ENCODE measurements at regions not wholly inside any gene's neighbourhood (a gene's known extent, or its start where the extent isn't known, plus 50 kb on each side); places are given as distances from the start of the nearest gene placed in this dataset.
A peak's percentile ranks its signal among the peaks of the same experiment; 100 is the strongest.

DNA sequence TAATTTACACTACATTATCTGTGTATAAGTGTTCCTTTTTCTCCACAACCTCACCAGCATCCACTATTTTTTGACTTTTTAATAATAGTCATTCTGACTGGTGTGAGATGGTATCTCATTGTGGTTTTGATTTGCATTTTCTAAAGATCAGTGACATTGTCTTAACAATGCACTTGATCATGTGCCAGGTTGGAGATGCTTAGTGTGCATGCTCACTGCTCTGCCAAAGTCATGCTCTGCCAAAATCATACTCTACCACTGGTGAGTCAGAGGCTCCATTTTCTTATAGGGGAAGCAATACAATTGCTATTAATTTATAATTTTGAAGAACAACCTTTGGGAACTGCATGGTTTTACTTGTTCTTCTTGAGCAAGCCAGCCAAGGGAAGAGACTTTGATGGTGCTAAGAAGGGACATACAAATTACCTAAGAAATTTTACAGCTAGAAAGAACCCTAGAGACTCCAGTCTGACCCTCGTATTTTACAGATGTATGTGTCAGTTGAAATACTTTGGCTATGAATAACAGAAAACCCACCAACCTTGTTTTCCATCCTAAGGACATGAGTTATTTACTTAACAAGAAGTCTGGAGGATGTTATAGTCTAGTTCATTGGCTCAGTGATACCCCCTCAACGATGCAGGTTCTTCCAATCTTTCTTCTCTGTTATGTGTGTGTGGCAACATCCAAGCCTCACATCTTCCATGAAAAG, 368.9 kb downstream of the DDX10 start:
- peak; percentile 52 for DNase-seq (ENCODE audit: extremely low read depth, low read depth)
- no peak for TF ChIP-seq CTCF (IDR thresholded peaks at IDR 0.05; ENCODE audit: low read depth, low read length)

- TF ChIP-seq CTCF (IDR thresholded peaks at IDR 0.05; ENCODE audit: low read depth, low read length) = no peak
These were observed 369.4 kb downstream of the DDX10 start for GRCh38 chr11:109034339-109034696.

GRCh38 chr11:109035284-109035683, 370.4 kb downstream of the DDX10 start:
- no peak for DNase-seq (ENCODE audit: extremely low read depth, low read depth)
- no peak for TF ChIP-seq CTCF (IDR thresholded peaks at IDR 0.05; ENCODE audit: low read depth, low read length)

More at GRCh38 chr11:109034339-109034696, 369.4 kb downstream of the DDX10 start:
- DNase-seq (ENCODE audit: extremely low read depth, low read depth) = no peak

DNA sequence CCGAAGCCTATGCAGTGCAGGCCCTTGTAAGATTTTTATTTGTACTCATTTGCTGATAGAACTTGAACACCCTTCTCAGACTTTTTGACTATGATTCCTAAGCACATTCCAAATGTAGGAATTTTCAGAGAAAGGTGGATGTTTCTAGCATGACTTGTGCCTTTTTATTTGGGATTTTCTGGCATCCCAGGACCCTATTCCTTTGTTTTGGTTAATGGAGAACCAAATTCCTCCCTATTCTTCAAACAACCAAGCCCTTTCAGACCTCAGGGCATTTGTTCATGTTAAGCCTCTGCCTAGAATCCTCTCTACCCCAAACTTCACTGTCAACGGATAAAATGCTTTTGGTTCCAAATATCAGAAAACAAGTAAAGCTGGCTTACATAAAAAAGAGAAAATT, 371.1 kb downstream of the DDX10 start:
- no peak for TF ChIP-seq CTCF (IDR thresholded peaks at IDR 0.05; ENCODE audit: low read depth, low read length)
- no peak for DNase-seq (ENCODE audit: extremely low read depth, low read depth)

DNA sequence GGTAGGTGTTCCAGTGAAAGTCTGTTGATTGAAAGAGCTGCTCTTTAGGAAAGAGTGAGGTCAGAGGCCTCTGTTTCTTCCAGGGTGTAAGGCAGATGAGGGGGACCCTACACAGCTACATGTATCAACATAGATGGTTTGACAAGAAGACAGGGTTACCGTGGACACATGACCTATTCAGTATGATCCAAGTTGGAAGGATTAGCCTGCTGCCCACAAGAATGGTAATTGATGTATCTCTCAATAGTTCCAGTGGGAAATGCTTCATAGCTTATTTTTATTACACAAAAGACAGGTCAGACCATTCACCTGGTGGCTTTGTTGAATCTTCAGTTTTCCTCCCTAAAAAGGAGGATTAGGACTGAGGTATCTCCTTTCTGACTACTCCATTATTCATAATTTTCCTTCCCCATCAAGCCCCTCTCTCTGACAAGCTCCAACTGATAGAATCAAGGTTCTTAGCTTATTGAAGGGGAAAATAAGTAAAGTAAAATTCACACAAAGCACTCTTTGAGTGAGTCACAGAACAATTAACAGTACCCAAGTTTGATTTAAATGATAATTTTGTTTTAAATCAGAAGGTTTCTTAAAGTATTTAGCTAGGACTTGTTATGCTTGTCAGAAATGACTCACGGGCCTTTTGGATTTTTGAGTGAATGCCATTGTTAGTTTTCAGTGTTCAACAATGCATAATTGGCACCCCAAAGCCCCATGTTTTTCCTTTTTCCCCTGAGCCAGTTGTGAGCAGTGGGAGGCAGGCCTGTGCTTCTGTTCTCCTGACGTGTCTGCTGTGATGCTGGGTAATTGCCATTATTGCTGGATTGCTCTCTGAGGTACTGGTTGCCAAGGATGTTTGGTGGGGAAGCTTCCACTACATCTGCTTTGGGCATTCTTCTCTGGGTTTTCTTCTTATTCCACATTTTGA, 373.2 kb downstream of the DDX10 start:
- peak; percentile 37 for DNase-seq (ENCODE audit: extremely low read depth, low read depth)
- no peak for TF ChIP-seq CTCF (IDR thresholded peaks at IDR 0.05; ENCODE audit: low read depth, low read length)

GRCh38 chr11:109039611-109040010, 374.7 kb downstream of the DDX10 start:
- no peak for DNase-seq (ENCODE audit: extremely low read depth, low read depth)
- no peak for TF ChIP-seq CTCF (IDR thresholded peaks at IDR 0.05; ENCODE audit: low read depth, low read length)

GRCh38 chr11:109040303-109040702, 375.4 kb downstream of the DDX10 start:
- TF ChIP-seq CTCF (IDR thresholded peaks at IDR 0.05; ENCODE audit: low read depth, low read length) = no peak

More at GRCh38 chr11:109040303-109040702, 375.4 kb downstream of the DDX10 start:
- no peak for DNase-seq (ENCODE audit: extremely low read depth, low read depth)
